A549 (cell line): ENCODE measurements at regions not wholly inside any gene's neighbourhood (a gene's known extent, or its start where the extent isn't known, plus 50 kb on each side); places are given as distances from the start of the nearest gene placed in this dataset.

Experiments
- ATOH8 ChIP-seq: fragments of 250-450 bp; sonication (Bioruptor Pico); IDR thresholded peaks from 2 replicates; pipeline ENCODE4 v1.5.0; 2020; ENCODE audit warnings: low read depth, mild to moderate bottlenecking, moderate library complexity
- CEBPB ChIP-seq, 2 experiments: fragments of >200 bp in 1 of 2; sonication (Bioruptor Twin) in 1 of 2; formaldehyde crosslinking in 1 of 2; IDR thresholded peaks; 2 replicates each; pipeline ENCODE4 v1.6.1; 2012 to 2016
- CTCF ChIP-seq: fragments of >200 bp; sonication (Bioruptor Twin); formaldehyde crosslinking; IDR thresholded peaks from 3 replicates; pipeline ENCODE4 v1.5.1; 2016
- HDAC2 ChIP-seq: fragments of 200-600 bp; sonication (generic); IDR thresholded peaks from 2 replicates; pipeline ENCODE4 v1.6.1; 2016
- JUNB ChIP-seq: fragments of >200 bp; sonication (Bioruptor Twin); formaldehyde crosslinking; IDR thresholded peaks from 2 replicates; pipeline ENCODE4 v1.6.1; 2016
- MYC ChIP-seq: IDR thresholded peaks from 2 replicates; pipeline ENCODE4 v1.6.1; 2012; ENCODE audit warnings: mild to moderate bottlenecking, inconsistent platforms, low read length, improper control_type of control experiment, borderline replicate concordance
- NFE2L2 ChIP-seq: fragments of 150-350 bp; conservative IDR thresholded peaks from 2 replicates; pipeline ENCODE4 v1.6.1; 2014; ENCODE audit warnings: low read length
- POLR2A ChIP-seq: IDR thresholded peaks from 2 replicates; pipeline ENCODE4 v1.6.1; 2012; ENCODE audit warnings: mild to moderate bottlenecking, low read length
- RCOR1 ChIP-seq: fragments of 150-350 bp; IDR thresholded peaks from 2 replicates; pipeline ENCODE4 v1.6.1; 2014; ENCODE audit warnings: antibody characterized with exemption, low read length, low read depth
- RNF2 ChIP-seq: fragments of 200-600 bp; sonication (generic); IDR thresholded peaks from 2 replicates; pipeline ENCODE4 v1.6.1; 2016; ENCODE audit warnings: low read depth, mild to moderate bottlenecking, antibody characterized with exemption, moderate library complexity, borderline replicate concordance
- SMC3 ChIP-seq: fragments of >200 bp; sonication (Bioruptor Twin); formaldehyde crosslinking; IDR thresholded peaks from 3 replicates; pipeline ENCODE4 v1.6.1; 2018; ENCODE audit warnings: inconsistent platforms
- ZFP36 ChIP-seq: fragments of 450-650 bp; IDR thresholded peaks from 2 replicates; pipeline ENCODE4 v1.6.1; 2014; ENCODE audit warnings: borderline replicate concordance; ENCODE audit not compliant: partially characterized antibody
- TF ChIP-seq, protein P1 (sequence below): fragments of 200-600 bp; sonication (generic); IDR thresholded peaks from 2 replicates; pipeline ENCODE4 v1.6.1; 2016; ENCODE audit warnings: antibody characterized with exemption, mild to moderate bottlenecking, moderate library complexity

GRCh38 chr1:198837278-198838021, 198.6 kb downstream of the PTPRC start:
- TF ChIP-seq SMC3 (no peak), NFE2L2 (no peak), HDAC2 (no peak), CTCF (no peak), RNF2 (no peak), CEBPB (IDR thresholded peaks at IDR 0.05) (no peak), MYC (no peak), POLR2A (no peak), JUNB (no peak), RCOR1 (no peak), ATOH8 (CRISPR knock-in tag) (no peak), ZFP36 (no peak)
- TF ChIP-seq, protein P1, sequence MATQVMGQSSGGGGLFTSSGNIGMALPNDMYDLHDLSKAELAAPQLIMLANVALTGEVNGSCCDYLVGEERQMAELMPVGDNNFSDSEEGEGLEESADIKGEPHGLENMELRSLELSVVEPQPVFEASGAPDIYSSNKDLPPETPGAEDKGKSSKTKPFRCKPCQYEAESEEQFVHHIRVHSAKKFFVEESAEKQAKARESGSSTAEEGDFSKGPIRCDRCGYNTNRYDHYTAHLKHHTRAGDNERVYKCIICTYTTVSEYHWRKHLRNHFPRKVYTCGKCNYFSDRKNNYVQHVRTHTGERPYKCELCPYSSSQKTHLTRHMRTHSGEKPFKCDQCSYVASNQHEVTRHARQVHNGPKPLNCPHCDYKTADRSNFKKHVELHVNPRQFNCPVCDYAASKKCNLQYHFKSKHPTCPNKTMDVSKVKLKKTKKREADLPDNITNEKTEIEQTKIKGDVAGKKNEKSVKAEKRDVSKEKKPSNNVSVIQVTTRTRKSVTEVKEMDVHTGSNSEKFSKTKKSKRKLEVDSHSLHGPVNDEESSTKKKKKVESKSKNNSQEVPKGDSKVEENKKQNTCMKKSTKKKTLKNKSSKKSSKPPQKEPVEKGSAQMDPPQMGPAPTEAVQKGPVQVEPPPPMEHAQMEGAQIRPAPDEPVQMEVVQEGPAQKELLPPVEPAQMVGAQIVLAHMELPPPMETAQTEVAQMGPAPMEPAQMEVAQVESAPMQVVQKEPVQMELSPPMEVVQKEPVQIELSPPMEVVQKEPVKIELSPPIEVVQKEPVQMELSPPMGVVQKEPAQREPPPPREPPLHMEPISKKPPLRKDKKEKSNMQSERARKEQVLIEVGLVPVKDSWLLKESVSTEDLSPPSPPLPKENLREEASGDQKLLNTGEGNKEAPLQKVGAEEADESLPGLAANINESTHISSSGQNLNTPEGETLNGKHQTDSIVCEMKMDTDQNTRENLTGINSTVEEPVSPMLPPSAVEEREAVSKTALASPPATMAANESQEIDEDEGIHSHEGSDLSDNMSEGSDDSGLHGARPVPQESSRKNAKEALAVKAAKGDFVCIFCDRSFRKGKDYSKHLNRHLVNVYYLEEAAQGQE: no peak
